Left ventricle myocardium inferior (tissue), 1 donor: ENCODE measurements at regions not wholly inside any gene's neighbourhood (a gene's known extent, or its start where the extent isn't known, plus 50 kb on each side); places are given as distances from the start of the nearest gene placed in this dataset.
"Not testable (repeated sequence)": the region's sequence is repeated elsewhere in the genome, so short reads cannot be mapped to it uniquely, and the experiment has no call there.

Source experiments
- DNase-seq: peaks from one replicate; pipeline ENCODE4 v3.0.0-alpha.2; 2020
- H3K27ac ChIP-seq: fragments of 200-600 bp; replicated peaks from 2 replicates; pipeline ENCODE4 v1.8.0; 2021
- H3K27me3 ChIP-seq: fragments of 200-600 bp; 2 replicates; pipeline ENCODE4 v1.8.0; 2021; ENCODE audit warnings: low read depth
- H3K36me3 ChIP-seq: fragments of 200-600 bp; 2 replicates; pipeline ENCODE4 v1.8.0; 2021
- H3K4me1 ChIP-seq: fragments of 200-600 bp; 2 replicates; pipeline ENCODE4 v1.8.0; 2021
- H3K4me3 ChIP-seq: fragments of 200-600 bp; 2 replicates; pipeline ENCODE4 v1.8.0; 2021; ENCODE audit warnings: mild to moderate bottlenecking, moderate library complexity
- H3K9me3 ChIP-seq: fragments of 200-600 bp; replicated peaks from 2 replicates; pipeline ENCODE4 v1.8.0; 2021
- intact Hi-C: fragments of 100-400 bp; cut with micrococcal nuclease; formaldehyde crosslinking; loops from one replicate; pipeline ENCODE4 v1.11.0; 2022
- TF ChIP-seq, protein P1 (sequence below): fragments of 200-600 bp; IDR thresholded peaks from 2 replicates; pipeline ENCODE4 v1.8.0; 2021; ENCODE audit warnings: antibody characterized with exemption, mild to moderate bottlenecking, borderline replicate concordance
- donor health status: DM: no; HTN: yes; CAD: no; lungs with severe emphysema.

DNA sequence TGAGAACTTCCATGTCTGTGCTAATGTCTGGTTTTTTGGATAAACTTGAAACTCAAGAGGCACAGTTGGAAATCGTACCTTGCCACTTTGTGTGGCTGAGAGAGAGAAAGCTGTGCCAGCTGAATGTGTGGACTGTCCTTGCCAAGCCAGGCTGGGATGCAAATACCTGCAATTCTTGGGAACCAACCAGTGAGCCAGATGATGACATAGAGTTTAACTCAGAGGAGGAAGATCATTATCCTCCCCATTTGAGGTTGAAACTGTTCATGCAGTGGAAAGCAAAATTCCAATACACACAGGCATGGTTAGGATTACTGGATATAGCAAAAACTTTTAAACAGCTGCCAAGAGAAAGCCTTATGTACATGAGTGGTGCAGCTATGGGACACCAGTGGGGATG lies 451.4 kb upstream of the NPAP1 start:
- TF ChIP-seq, protein P1, sequence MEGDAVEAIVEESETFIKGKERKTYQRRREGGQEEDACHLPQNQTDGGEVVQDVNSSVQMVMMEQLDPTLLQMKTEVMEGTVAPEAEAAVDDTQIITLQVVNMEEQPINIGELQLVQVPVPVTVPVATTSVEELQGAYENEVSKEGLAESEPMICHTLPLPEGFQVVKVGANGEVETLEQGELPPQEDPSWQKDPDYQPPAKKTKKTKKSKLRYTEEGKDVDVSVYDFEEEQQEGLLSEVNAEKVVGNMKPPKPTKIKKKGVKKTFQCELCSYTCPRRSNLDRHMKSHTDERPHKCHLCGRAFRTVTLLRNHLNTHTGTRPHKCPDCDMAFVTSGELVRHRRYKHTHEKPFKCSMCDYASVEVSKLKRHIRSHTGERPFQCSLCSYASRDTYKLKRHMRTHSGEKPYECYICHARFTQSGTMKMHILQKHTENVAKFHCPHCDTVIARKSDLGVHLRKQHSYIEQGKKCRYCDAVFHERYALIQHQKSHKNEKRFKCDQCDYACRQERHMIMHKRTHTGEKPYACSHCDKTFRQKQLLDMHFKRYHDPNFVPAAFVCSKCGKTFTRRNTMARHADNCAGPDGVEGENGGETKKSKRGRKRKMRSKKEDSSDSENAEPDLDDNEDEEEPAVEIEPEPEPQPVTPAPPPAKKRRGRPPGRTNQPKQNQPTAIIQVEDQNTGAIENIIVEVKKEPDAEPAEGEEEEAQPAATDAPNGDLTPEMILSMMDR = no peak
- no peak for DNase-seq
- Histone ChIP-seq H3K27me3 (no peaks in the 10 kb centered on the region), H3K4me1 (no peaks in the 10 kb centered on the region), H3K27ac (no peak overlapping the region), H3K9me3 (no peaks in the 10 kb centered on the region), H3K4me3 (no peak overlapping the region), H3K36me3 (no peaks in the 10 kb centered on the region)
- intact Hi-C loops = no loop called here

DNA sequence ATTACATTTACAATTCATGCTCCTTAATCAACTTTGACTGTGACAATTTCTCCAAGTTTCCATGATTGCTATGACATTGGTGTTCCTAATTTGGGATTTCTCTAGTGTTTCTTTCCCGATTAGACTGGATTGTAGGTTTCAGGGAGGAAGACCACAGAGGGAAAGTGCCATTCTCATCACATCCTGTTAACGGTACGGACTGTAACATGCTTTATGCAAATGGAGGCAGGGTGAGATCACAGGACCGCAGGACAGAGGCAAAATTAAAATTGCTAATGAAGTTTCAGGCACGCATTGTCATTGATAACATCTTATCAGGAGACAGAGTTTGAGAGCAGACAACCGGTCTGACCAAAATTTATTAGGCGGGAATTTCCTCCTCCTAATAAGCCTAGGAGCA lies 446.7 kb upstream of the NPAP1 start:
- H3K4me3 ChIP-seq, H3K27me3 ChIP-seq, intact Hi-C loops, H3K27ac ChIP-seq, H3K4me1 ChIP-seq, H3K36me3 ChIP-seq, DNase-seq: not testable (repeated sequence)
- peaks cover 11% of the 10 kb centered on the region for H3K9me3 ChIP-seq

DNA sequence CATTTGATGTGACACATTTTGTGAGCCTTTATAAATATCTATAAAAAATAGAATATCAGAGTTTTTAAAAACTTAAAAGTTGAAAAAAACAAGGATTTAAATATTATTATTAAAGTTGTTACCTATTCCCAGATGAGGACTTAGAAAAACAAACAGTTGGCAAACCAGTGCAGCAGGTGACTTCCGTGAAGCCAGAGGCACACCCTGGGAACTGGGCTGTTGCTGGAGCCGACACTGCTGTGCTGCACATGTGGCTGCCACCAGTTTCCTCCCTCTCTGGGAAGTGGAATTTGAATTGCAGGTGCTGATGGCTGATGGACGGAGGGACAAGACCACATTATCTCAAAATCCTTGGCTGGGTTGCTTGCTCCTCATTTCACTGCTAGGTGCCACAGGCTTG lies 442.4 kb upstream of the NPAP1 start:
- H3K36me3 ChIP-seq, H3K27ac ChIP-seq, H3K4me1 ChIP-seq, DNase-seq, H3K27me3 ChIP-seq, H3K4me3 ChIP-seq, intact Hi-C loops: not testable (repeated sequence)
- H3K9me3 ChIP-seq = peaks cover 11% of the 10 kb centered on the region

DNA sequence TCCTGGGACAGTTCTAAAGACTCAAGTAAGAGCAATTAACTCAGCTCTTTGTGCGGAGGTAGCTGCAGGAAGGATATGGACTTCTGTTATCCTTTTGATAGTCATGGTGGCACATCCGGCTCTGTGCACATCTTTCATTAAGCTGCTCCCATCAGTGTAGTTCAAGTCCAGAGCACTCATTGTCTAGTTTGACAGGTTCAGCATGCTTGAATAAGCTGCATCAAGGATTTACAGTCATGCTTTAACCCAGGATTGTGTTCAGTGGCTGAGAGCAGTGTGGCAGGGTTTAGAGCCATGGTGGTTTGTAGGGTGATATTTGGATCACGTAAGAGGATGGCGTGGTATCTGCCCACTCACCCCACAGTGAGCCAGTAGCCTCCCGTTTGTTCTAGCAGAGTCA lies 435.0 kb upstream of the NPAP1 start:
- intact Hi-C loops, H3K4me3 ChIP-seq, DNase-seq, H3K27ac ChIP-seq, H3K36me3 ChIP-seq, H3K9me3 ChIP-seq, H3K27me3 ChIP-seq, H3K4me1 ChIP-seq: not testable (repeated sequence)

DNA sequence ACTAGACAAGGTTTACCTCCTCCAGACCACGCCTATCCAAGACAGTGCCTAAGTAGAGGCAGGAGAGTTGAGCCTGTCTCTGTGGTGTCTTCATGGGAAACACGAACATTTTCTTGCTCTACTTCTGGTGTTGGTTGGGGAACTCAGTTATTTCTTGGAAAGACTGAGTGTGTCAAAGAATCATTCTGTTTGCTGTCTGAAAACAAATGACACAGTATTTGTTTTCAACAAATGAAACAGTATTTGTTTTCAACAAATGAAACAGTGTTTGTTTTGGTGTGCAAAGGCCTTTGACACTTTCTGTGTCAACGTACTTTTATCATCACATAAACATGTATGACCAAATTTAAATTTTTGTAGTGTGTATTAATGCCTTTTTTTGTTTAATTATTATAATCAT lies 416.5 kb upstream of the NPAP1 start:
- H3K4me3 ChIP-seq, H3K27me3 ChIP-seq, H3K36me3 ChIP-seq, DNase-seq, H3K4me1 ChIP-seq, intact Hi-C loops, H3K27ac ChIP-seq: not testable (repeated sequence)
- H3K9me3 ChIP-seq = peaks cover 11% of the 10 kb centered on the region

DNA sequence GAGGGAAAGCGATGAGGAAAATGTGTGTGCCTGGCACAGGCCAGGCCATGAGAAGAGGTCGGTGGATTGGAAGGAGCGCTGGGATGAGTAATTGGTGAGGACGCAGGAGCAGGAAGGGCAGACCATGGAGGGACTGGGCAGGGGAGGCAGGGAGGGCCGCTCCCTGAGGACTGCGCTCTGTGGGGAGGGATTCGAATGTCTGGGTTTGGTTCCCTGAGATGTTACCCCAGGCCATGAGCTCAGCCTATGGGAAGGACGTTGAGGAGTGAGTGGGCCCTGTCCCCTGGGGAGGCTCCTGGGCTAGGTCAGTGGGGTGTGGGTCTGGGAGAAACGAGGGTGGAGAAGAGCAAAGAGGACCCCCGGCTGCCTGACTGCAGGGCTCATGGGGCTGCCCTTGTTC lies 415.2 kb upstream of the NPAP1 start:
- H3K27me3 ChIP-seq, H3K27ac ChIP-seq, DNase-seq, H3K4me1 ChIP-seq, H3K4me3 ChIP-seq, intact Hi-C loops, H3K36me3 ChIP-seq, H3K9me3 ChIP-seq: not testable (repeated sequence)

DNA sequence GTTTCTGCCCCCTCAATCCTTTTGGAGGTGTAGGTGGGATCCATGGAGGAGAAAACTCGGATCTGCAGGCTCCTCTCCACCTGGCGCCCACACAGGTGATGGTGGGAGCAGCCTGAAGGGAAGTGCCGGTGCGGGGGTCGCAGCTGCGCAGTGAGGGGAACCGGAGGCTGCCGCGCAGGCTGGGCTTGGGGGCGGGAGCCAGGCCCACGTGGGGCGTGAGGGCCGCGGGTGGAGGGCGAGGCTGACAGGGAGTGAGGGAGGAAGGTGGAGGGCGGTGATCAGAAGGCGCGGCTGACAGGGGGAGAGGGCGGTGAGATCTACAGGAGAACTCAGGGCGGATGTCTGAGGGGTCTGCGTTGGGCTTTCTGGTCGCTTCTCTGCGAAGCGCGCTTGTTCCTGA lies 414.7 kb upstream of the NPAP1 start:
- H3K27me3 ChIP-seq, H3K4me3 ChIP-seq, DNase-seq, H3K27ac ChIP-seq, intact Hi-C loops, H3K4me1 ChIP-seq, H3K9me3 ChIP-seq, H3K36me3 ChIP-seq: not testable (repeated sequence)

DNA sequence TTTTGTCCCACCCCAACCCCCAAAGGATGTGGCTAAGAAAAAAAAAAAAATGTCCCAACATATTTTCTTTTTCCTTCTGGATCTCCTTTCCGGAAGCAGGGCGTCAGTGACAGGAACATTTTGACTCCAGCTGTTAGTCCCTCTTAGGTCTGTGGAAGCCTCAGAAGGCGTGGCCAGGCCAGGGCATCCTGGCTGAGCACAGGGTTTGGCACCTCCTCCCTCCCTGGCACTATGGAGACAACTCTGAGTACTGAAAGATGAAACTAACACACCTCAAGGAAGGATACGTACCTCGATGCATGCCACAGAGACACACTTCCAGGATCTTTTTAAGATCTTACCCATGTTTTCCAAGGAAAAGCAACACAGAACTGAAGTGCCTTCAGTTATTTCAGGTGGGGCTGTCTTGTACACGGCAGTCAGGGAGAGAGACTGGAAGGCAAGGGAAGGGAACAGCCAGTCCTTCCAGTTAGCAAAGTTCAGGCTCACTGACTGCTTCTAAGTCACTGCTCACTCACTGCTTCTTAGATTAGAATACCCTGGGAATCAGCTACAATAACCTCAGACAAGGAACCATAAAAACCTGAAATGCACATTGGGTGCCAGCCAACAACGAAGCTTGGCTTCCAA lies 406.9 kb upstream of the NPAP1 start:
- intact Hi-C loops, H3K27ac ChIP-seq, DNase-seq, H3K4me1 ChIP-seq, H3K27me3 ChIP-seq, H3K4me3 ChIP-seq, H3K36me3 ChIP-seq, H3K9me3 ChIP-seq: not testable (repeated sequence)

DNA sequence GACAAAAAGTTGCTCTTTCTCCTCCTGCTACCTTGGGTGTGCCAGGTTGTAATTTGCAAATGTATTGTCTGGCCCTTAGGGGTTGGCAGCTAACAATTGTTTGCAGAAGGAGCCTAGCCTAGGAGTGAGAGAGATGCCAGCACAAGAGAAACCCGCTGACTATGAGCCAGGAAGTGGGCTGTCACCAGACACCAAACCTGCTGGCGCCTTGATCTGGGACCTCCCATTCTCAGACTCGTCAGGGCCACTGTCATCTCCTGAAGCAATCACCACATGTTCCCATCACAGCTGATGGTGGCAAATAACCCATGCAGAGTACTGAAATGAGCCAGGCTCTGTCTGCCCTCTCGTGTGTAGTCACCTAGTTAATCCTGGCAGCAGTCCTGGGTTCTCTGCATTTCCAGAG lies 406.4 kb upstream of the NPAP1 start:
- intact Hi-C loops = no loop called here
- no peaks in the 10 kb centered on the region for H3K9me3 ChIP-seq
- H3K4me1 ChIP-seq = no peaks in the 10 kb centered on the region
- TF ChIP-seq, protein P1 = no peak
- H3K36me3 ChIP-seq = no peaks in the 10 kb centered on the region
- no peak for DNase-seq
- no peak overlapping the region for H3K27ac ChIP-seq
- no peaks in the 10 kb centered on the region for H3K27me3 ChIP-seq
- no peak overlapping the region for H3K4me3 ChIP-seq
